CD4-positive, alpha-beta memory T cell (primary cell): ENCODE measurements at regions not wholly inside any gene's neighbourhood (a gene's known extent, or its start where the extent isn't known, plus 50 kb on each side); places are given as distances from the start of the nearest gene placed in this dataset.

ENCODE experiments used
- CTCF ChIA-PET: fragments of 350-600 bp; sonication (Branson Sonifier 250); formaldehyde crosslinking; loops from one replicate; lab custom pipeline; 2021; ENCODE audit warnings: inconsistent platforms; ENCODE audit not compliant: partially characterized antibody; lab: Charles Lee
- POLR2A ChIA-PET: fragments of 350-600 bp; sonication (Branson Sonifier 250); formaldehyde crosslinking; loops from one replicate; lab custom pipeline; 2021; ENCODE audit not compliant: partially characterized antibody; lab: Charles Lee
- DNase-seq, 5 donors: peaks; one replicate each; pipeline versions ENCODE4 v3.0.0 to v3.0.0-alpha.2; 2020 to 2022; ENCODE audit warnings: mixed read lengths in 1 of 5
- H3K27ac ChIP-seq: one replicate; pipeline ENCODE4 v1.7.0; 2013; ENCODE audit warnings: low read depth, low read length
- H3K27me3 ChIP-seq: 2 replicates; pipeline ENCODE4 v1.7.0; 2013; ENCODE audit warnings: mild to moderate bottlenecking, low read length, moderate library complexity; ENCODE audit not compliant: insufficient read depth
- H3K36me3 ChIP-seq: 2 replicates; pipeline ENCODE4 v1.7.0; 2013; ENCODE audit warnings: mild to moderate bottlenecking, low read length, moderate library complexity; ENCODE audit not compliant: insufficient read depth
- H3K4me1 ChIP-seq: 2 replicates; pipeline ENCODE4 v1.7.0; 2013; ENCODE audit warnings: mild to moderate bottlenecking, low read length, moderate library complexity; ENCODE audit not compliant: insufficient read depth
- H3K4me3 ChIP-seq, 2 donors: one replicate each; pipeline ENCODE4 v1.7.0; 2013; ENCODE audit warnings: low read length in 2 of 2, mild to moderate bottlenecking in 1 of 2
- H3K9me3 ChIP-seq, 2 donors: one replicate each; pipeline ENCODE4 v1.7.0; 2013; ENCODE audit warnings: low read length in 2 of 2, control low read depth in 1 of 2; ENCODE audit not compliant: control insufficient read depth in 1 of 2
- H3K27ac Mint-ChIP-seq, 7 donors: one replicate each; pipeline ENCODE4 v1.8.0; 2020 to 2021; ENCODE audit warnings: mixed read lengths in 7 of 7, mild to moderate bottlenecking in 6 of 7, inconsistent platforms in 3 of 7, moderate library complexity in 3 of 7
- H3K27me3 Mint-ChIP-seq, 2 donors: one replicate each; pipeline ENCODE4 v1.8.0; 2020 to 2021; ENCODE audit warnings: mixed read lengths in 2 of 2
- H3K36me3 Mint-ChIP-seq, 2 donors: one replicate each; pipeline ENCODE4 v1.8.0; 2020 to 2021; ENCODE audit warnings: mixed read lengths in 2 of 2, inconsistent platforms in 1 of 2, mild to moderate bottlenecking in 1 of 2
- H3K4me1 Mint-ChIP-seq, 4 donors: one replicate each; pipeline ENCODE4 v1.8.0; 2020 to 2021; ENCODE audit warnings: mixed read lengths in 4 of 4, mild to moderate bottlenecking in 1 of 4
- H3K4me3 Mint-ChIP-seq, 8 donors: one replicate each; pipeline ENCODE4 v1.8.0; 2020 to 2021; ENCODE audit warnings: mixed read lengths in 8 of 8, mild to moderate bottlenecking in 7 of 8, moderate library complexity in 6 of 8, inconsistent platforms in 3 of 8
- H3K9me3 Mint-ChIP-seq, 8 donors: one replicate each; pipeline ENCODE4 v1.8.0; 2020 to 2021; ENCODE audit warnings: mixed read lengths in 8 of 8, mild to moderate bottlenecking in 5 of 8, inconsistent platforms in 3 of 8, moderate library complexity in 1 of 8
- intact Hi-C: fragments of 100-400 bp; cut with micrococcal nuclease; formaldehyde crosslinking; loops from one replicate; pipeline ENCODE4 v1.15.1; 2023

DNA sequence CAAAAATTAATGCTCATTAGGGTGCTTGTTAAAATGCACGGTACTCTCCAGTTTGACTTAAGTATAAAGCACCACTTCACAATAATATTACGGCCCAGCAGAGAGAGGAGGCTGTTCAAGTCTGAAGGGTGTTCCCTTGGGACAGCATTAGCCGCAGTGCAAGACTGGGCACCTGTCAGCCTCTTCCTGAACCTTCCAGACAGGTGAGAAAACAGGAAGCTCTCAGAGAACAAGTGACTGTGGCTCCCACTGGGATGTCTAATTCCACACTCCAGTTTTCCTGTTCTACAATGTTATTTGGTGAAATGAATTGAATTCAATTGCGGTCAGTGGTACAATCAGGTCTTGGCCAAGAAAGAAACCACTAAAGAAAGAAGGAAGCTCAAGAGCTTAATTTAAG, 414.4 kb downstream of the SMARCA1 start:
- H3K36me3 ChIP-seq, result no peaks in the 10 kb centered on the region
- intact Hi-C loops, result no loop called here
- no peaks in the 10 kb centered on the region for H3K27me3 ChIP-seq
- H3K4me3 ChIP-seq, result no peak overlapping the region
- no peaks in the 10 kb centered on the region for H3K4me1 Mint-ChIP-seq
- no peaks in the 10 kb centered on the region for H3K27me3 Mint-ChIP-seq
- no peaks in the 10 kb centered on the region for H3K9me3 Mint-ChIP-seq
- ChIA-PET CTCF (no interaction called here), POLR2A (no interaction called here)
- no peak overlapping the region for H3K4me3 Mint-ChIP-seq
- H3K9me3 ChIP-seq, result no peaks in the 10 kb centered on the region
- H3K4me1 ChIP-seq, result no peaks in the 10 kb centered on the region
- H3K36me3 Mint-ChIP-seq, result no peaks in the 10 kb centered on the region
- no peak overlapping the region for H3K27ac Mint-ChIP-seq
- DNase-seq, result no peak
- H3K27ac ChIP-seq, result no peak overlapping the region

- Mint-ChIP-seq H3K4me3 (no peak overlapping the region), H3K27ac (no peak overlapping the region), H3K36me3 (no peaks in the 10 kb centered on the region), H3K27me3 (peaks cover 0 to 3% of the 10 kb centered on the region in 2 donors), H3K9me3 (no peaks in the 10 kb centered on the region), H3K4me1 (no peaks in the 10 kb centered on the region)
- Histone ChIP-seq H3K4me1 (no peaks in the 10 kb centered on the region), H3K36me3 (no peaks in the 10 kb centered on the region), H3K27me3 (no peaks in the 10 kb centered on the region), H3K4me3 (no peak overlapping the region), H3K9me3 (no peaks in the 10 kb centered on the region), H3K27ac (no peak overlapping the region)
- POLR2A ChIA-PET, result no interaction called here
- intact Hi-C loops, result no loop called here
- CTCF ChIA-PET, result no interaction called here
- no peak for DNase-seq
These were observed 424.1 kb downstream of the SMARCA1 start for GRCh38 chrX:129099207-129099606.

- intact Hi-C loops, result no loop called here
- Histone ChIP-seq H3K27ac (no peak overlapping the region), H3K9me3 (no peaks in the 10 kb centered on the region), H3K4me1 (no peaks in the 10 kb centered on the region), H3K36me3 (no peaks in the 10 kb centered on the region), H3K27me3 (no peaks in the 10 kb centered on the region), H3K4me3 (no peak overlapping the region)
- ChIA-PET CTCF (no interaction called here), POLR2A (no interaction called here)
- no peak overlapping the region for H3K4me3 Mint-ChIP-seq
- no peak overlapping the region for H3K27ac Mint-ChIP-seq
- no peaks in the 10 kb centered on the region for H3K4me1 Mint-ChIP-seq
- H3K27me3 Mint-ChIP-seq, result peaks cover 0 to 3% of the 10 kb centered on the region in 2 donors
- H3K9me3 Mint-ChIP-seq, result no peaks in the 10 kb centered on the region
- no peaks in the 10 kb centered on the region for H3K36me3 Mint-ChIP-seq
- DNase-seq, result no peak
These were observed 425.6 kb downstream of the SMARCA1 start for GRCh38 chrX:129097668-129098067.

- H3K27ac Mint-ChIP-seq, result no peak overlapping the region
- H3K4me1 Mint-ChIP-seq, result no peaks in the 10 kb centered on the region
- no peak overlapping the region for H3K27ac ChIP-seq
- POLR2A ChIA-PET, result no interaction called here
- H3K4me3 ChIP-seq, result no peak overlapping the region
- H3K36me3 ChIP-seq, result no peaks in the 10 kb centered on the region
- no peaks in the 10 kb centered on the region for H3K27me3 ChIP-seq
- H3K9me3 Mint-ChIP-seq, result no peaks in the 10 kb centered on the region
- no peaks in the 10 kb centered on the region for H3K9me3 ChIP-seq
- DNase-seq, result no peak
- no peaks in the 10 kb centered on the region for H3K36me3 Mint-ChIP-seq
- no peaks in the 10 kb centered on the region for H3K4me1 ChIP-seq
- intact Hi-C loops, result no loop called here
- peaks cover 0 to 3% of the 10 kb centered on the region in 2 donors for H3K27me3 Mint-ChIP-seq
- no peak overlapping the region for H3K4me3 Mint-ChIP-seq
- CTCF ChIA-PET, result no interaction called here
These were observed 429.6 kb downstream of the SMARCA1 start for GRCh38 chrX:129093706-129094105.

- POLR2A ChIA-PET, result no interaction called here
- no peak for DNase-seq
- Histone ChIP-seq H3K9me3 (no peaks in the 10 kb centered on the region), H3K27ac (no peak overlapping the region), H3K4me1 (no peaks in the 10 kb centered on the region), H3K36me3 (no peaks in the 10 kb centered on the region), H3K27me3 (no peaks in the 10 kb centered on the region), H3K4me3 (no peak overlapping the region)
- H3K4me1 Mint-ChIP-seq, result no peaks in the 10 kb centered on the region
- peaks cover 0 to 3% of the 10 kb centered on the region in 2 donors for H3K27me3 Mint-ChIP-seq
- no peak overlapping the region for H3K4me3 Mint-ChIP-seq
- CTCF ChIA-PET, result no interaction called here
- H3K9me3 Mint-ChIP-seq, result no peaks in the 10 kb centered on the region
- H3K27ac Mint-ChIP-seq, result no peak overlapping the region
- no peaks in the 10 kb centered on the region for H3K36me3 Mint-ChIP-seq
- intact Hi-C loops, result no loop called here
These were observed 430.5 kb downstream of the SMARCA1 start for GRCh38 chrX:129092757-129093156.

DNA sequence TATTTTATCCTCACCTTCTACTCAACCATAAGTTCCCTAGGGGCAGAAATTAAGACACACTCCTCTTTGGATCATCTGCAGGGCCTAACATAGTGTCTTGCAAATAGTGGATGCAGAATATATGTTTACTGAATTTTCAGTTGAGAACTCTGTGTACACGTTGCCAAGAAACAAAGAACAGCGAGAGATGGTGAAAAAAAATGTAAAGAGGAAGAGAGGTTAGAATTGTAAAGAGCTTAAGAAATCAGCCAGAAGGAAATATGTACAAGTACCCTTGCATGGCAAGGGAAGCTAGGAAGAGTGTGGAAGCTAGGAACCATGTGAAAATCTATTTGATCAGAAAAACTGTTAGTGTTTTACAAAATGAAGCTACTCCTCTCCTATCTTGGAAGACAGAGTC, 431.0 kb downstream of the SMARCA1 start:
- Histone ChIP-seq H3K27me3 (no peaks in the 10 kb centered on the region), H3K4me1 (no peaks in the 10 kb centered on the region), H3K27ac (no peak overlapping the region), H3K4me3 (no peak overlapping the region), H3K9me3 (no peaks in the 10 kb centered on the region), H3K36me3 (no peaks in the 10 kb centered on the region)
- Mint-ChIP-seq H3K9me3 (peaks cover 0 to 1% (median 0%) of the 10 kb centered on the region in 8 donors), H3K4me1 (no peaks in the 10 kb centered on the region), H3K27me3 (peaks cover 0 to 2% of the 10 kb centered on the region in 2 donors), H3K27ac (no peak overlapping the region), H3K4me3 (no peak overlapping the region), H3K36me3 (no peaks in the 10 kb centered on the region)
- POLR2A ChIA-PET, result no interaction called here
- intact Hi-C loops, result no loop called here
- no peak for DNase-seq
- CTCF ChIA-PET, result no interaction called here

DNA sequence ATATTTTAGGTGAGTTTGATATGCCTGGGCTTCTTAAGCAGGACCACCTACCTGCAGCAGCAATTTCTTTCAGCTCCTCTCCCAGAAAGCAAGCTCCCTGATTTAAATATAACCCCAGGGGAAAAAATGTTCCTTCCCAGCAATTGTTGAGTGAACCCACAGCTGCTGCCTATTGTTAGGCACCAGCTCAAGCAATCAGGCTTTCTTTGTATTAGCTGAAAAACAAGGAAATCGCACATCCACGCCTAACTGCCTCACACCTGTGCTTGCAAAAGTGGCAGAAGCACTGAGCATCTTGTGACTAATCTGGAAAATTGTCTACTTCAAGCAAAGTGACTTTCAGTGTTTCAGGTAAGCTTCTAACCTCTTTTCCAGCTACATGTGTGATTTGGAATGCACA, 432.2 kb downstream of the SMARCA1 start:
- ChIA-PET POLR2A (no interaction called here), CTCF (no interaction called here)
- Histone ChIP-seq H3K9me3 (no peaks in the 10 kb centered on the region), H3K27ac (no peak overlapping the region), H3K4me3 (no peak overlapping the region), H3K4me1 (no peaks in the 10 kb centered on the region), H3K27me3 (no peaks in the 10 kb centered on the region), H3K36me3 (no peaks in the 10 kb centered on the region)
- Mint-ChIP-seq H3K4me3 (no peak overlapping the region), H3K27me3 (peaks cover 0 to 2% of the 10 kb centered on the region in 2 donors), H3K4me1 (no peaks in the 10 kb centered on the region), H3K27ac (no peak overlapping the region), H3K9me3 (peaks cover 0 to 5% (median 0%) of the 10 kb centered on the region in 8 donors), H3K36me3 (no peaks in the 10 kb centered on the region)
- intact Hi-C loops, result no loop called here
- DNase-seq, result no peak

DNA sequence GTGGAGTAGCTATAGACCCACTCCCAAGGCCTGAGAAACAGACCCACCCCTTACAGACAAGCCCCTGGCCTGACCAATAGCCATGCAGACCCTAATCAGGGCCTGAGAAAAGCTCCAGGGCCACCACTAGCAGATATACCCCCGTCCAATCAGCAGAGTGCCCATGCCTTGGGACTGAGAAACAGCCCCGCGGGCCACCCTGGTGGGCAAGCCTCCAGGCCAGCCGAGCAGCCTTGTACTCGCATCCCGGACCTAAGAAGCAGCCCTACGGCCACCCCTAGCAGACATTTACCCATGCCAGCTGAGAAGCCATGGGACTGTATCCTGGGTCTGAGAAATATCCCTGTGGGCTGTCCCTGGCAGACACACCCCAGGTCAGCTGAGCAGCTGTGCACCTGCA, 436.5 kb downstream of the SMARCA1 start:
- CTCF ChIA-PET, result no interaction called here
- Histone ChIP-seq H3K27me3 (no peaks in the 10 kb centered on the region), H3K27ac (no peak overlapping the region), H3K9me3 (no peaks in the 10 kb centered on the region), H3K4me3 (no peak overlapping the region), H3K36me3 (no peaks in the 10 kb centered on the region), H3K4me1 (no peaks in the 10 kb centered on the region)
- Mint-ChIP-seq H3K9me3 (peaks cover 0 to 5% (median under 1%) of the 10 kb centered on the region in 8 donors), H3K27ac (no peak overlapping the region), H3K4me1 (no peaks in the 10 kb centered on the region), H3K27me3 (peaks cover 0 to 2% of the 10 kb centered on the region in 2 donors), H3K36me3 (no peaks in the 10 kb centered on the region), H3K4me3 (no peak overlapping the region)
- DNase-seq, result no peak
- POLR2A ChIA-PET, result no interaction called here
- intact Hi-C loops, result no loop called here
